ENCODE measurements at regions not wholly inside any gene's neighbourhood (a gene's known extent, or its start where the extent isn't known, plus 50 kb on each side); places are given as distances from the start of the nearest gene placed in this dataset.

DNA sequence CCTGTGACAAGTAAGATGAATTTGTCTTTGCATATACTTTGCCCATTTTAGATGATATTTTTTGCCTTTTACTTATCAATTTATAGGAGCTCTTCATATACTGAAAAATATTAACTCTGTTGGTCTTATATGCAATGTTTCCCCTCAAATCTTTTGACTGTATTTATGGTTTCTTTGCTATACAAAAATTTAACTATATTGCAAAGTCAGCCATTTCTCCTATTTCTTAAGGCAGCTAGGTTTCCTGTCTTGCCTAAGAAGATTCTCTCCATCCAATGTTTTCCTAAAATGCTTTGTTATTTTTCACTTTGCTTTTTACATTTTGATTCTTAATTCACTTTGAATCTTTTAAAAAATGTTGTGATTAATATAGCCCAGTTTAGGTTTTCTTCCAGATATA lies 273.1 kb downstream of the NSG2 start:
- no peak overlapping the region for H2BK20ac ChIP-seq (ENCODE audit: low read length)
- H4K91ac ChIP-seq (replicated peaks; ENCODE audit: insufficient read length, low read length) = no peak overlapping the region
- H2BK5ac ChIP-seq (ENCODE audit: low read depth, low read length) = no peak overlapping the region
- DNase-seq (ENCODE audit: low read depth in 1 of 2, low spot score in 2 of 2) = no peak
- H3K27ac ChIP-seq (ENCODE audit: low read depth, low read length) = no peak overlapping the region
- H3K27me3 ChIP-seq (replicated peaks in 1 of 4; ENCODE audit: control insufficient read depth in 3 of 4, extremely low read depth in 1 of 4, insufficient read depth in 3 of 4, low read length in 3 of 4) = no peaks in the 10 kb centered on the region; a peak in 1 of 7 replicates
- no peaks in the 10 kb centered on the region for H3K79me1 ChIP-seq (ENCODE audit: low read depth, low read length)
- no peak overlapping the region for H3K23ac ChIP-seq (ENCODE audit: insufficient read length)
- no peak overlapping the region for H2BK120ac ChIP-seq (replicated peaks; ENCODE audit: low read depth, low read length)
- no peak overlapping the region for H3K4me3 ChIP-seq (ENCODE audit: extremely low read depth in 1 of 4, insufficient read depth in 2 of 4, low read depth in 3 of 4, low read length in 4 of 4)
- no peak overlapping the region for H3K9ac ChIP-seq (replicated peaks in 1 of 4; ENCODE audit: extremely low read depth in 1 of 4, low read depth in 3 of 4, low read length in 3 of 4)
- H4K8ac ChIP-seq (ENCODE audit: extremely low read depth, insufficient read depth, low read length) = no peak overlapping the region
- ChIA-PET POLR2A (ENCODE audit: partially characterized antibody) (no interaction called here), CTCF (ENCODE audit: partially characterized antibody) (interaction anchor here (0.8 to 13.1 kb wide), 9 partner anchors 8 to 334 kb away, joined by 3 to 187 read pairs (median 7); partner anchors contain the start of genes C5orf47 and NSG2)
- H3K18ac ChIP-seq (ENCODE audit: extremely low read depth, low read length) = no peak overlapping the region
- H3K4me1 ChIP-seq (replicated peaks in 1 of 4; ENCODE audit: control insufficient read depth in 3 of 4, insufficient read depth in 4 of 4, low read length in 3 of 4) = no peaks in the 10 kb centered on the region
- H3K23me2 ChIP-seq (ENCODE audit: low read depth, low read length) = no peaks in the 10 kb centered on the region
- H3K14ac ChIP-seq (ENCODE audit: insufficient read length) = no peak overlapping the region
- H3K4ac ChIP-seq (replicated peaks; ENCODE audit: insufficient read length, low read depth, low read length) = no peak overlapping the region
- H4K5ac ChIP-seq (ENCODE audit: insufficient read length, low read depth, low read length) = no peak overlapping the region
- TF ChIP-seq SRF (IDR thresholded peaks at IDR 0.05; ENCODE audit: low read depth, low read length) (no peak), CREB1 (IDR thresholded peaks at IDR 0.05) (no peak), BCL11A (IDR thresholded peaks at IDR 0.05; ENCODE audit: low read depth in 2 of 2, low read length in 2 of 2) (no peak), RFX5 (IDR thresholded peaks at IDR 0.05; ENCODE audit: borderline replicate concordance, low read depth, low read length) (no peak), TEAD4 (IDR thresholded peaks at IDR 0.05; ENCODE audit: low read depth, low read length) (no peak), SP1 (IDR thresholded peaks at IDR 0.05; ENCODE audit: low read depth, low read length) (no peak), CBX5 (IDR thresholded peaks at IDR 0.05; ENCODE audit: low read depth, low read length) (no peak), MAFK (IDR thresholded peaks at IDR 0.05; ENCODE audit: low read depth, low read length) (no peak), EGR1 (IDR thresholded peaks at IDR 0.05; ENCODE audit: borderline replicate concordance, low read depth, low read length) (no peak), ASH2L (IDR thresholded peaks at IDR 0.05; ENCODE audit: low read length) (no peak), CHD2 (IDR thresholded peaks at IDR 0.05; ENCODE audit: low read length) (no peak), YY1 (IDR thresholded peaks at IDR 0.05; ENCODE audit: low read depth, low read length) (no peak), HDAC2 (IDR thresholded peaks at IDR 0.05; ENCODE audit: borderline replicate concordance in 1 of 2, low read depth in 2 of 2, low read length in 2 of 2) (no peak), EZH2 (IDR thresholded peaks at IDR 0.05; ENCODE audit: low read depth, low read length, severe bottlenecking) (no peak), TAF1 (IDR thresholded peaks at IDR 0.05; ENCODE audit: low read depth, low read length) (no peak), CBX8 (IDR thresholded peaks at IDR 0.05; ENCODE audit: borderline replicate concordance, low read depth, low read length) (no peak)
- H3K79me2 ChIP-seq (ENCODE audit: control insufficient read depth in 1 of 2, insufficient read depth in 2 of 2, low read length in 2 of 2) = no peaks in the 10 kb centered on the region
- H3K4me2 ChIP-seq (ENCODE audit: insufficient read depth in 1 of 2, low read depth in 2 of 2, low read length in 2 of 2) = no peak overlapping the region
- no peaks in the 10 kb centered on the region for H3K36me3 ChIP-seq (ENCODE audit: control insufficient read depth in 2 of 4, insufficient read depth in 4 of 4, low read length in 3 of 4)
- no peak overlapping the region for H2BK15ac ChIP-seq (ENCODE audit: low read length)
- H2AK5ac ChIP-seq (ENCODE audit: low read depth, low read length) = no peak overlapping the region
- H3K56ac ChIP-seq (replicated peaks; ENCODE audit: insufficient read length, low read depth, low read length) = no peak overlapping the region
- no peak overlapping the region for H2AFZ ChIP-seq (ENCODE audit: low read length)
- H3K9me3 ChIP-seq (ENCODE audit: insufficient read depth in 2 of 2, low read depth in 1 of 2, low read length in 1 of 2) = no peaks in the 10 kb centered on the region
- no peak overlapping the region for H2BK12ac ChIP-seq (ENCODE audit: low read depth, low read length)
- FAIRE-seq = no peak
- no peaks in the 10 kb centered on the region for H4K20me1 ChIP-seq (replicated peaks in 1 of 2; ENCODE audit: control insufficient read depth in 1 of 2, insufficient read depth in 2 of 2, low read length in 2 of 2)
